ENCODE measurements at regions not wholly inside any gene's neighbourhood (a gene's known extent, or its start where the extent isn't known, plus 50 kb on each side); places are given as distances from the start of the nearest gene placed in this dataset.

DNA sequence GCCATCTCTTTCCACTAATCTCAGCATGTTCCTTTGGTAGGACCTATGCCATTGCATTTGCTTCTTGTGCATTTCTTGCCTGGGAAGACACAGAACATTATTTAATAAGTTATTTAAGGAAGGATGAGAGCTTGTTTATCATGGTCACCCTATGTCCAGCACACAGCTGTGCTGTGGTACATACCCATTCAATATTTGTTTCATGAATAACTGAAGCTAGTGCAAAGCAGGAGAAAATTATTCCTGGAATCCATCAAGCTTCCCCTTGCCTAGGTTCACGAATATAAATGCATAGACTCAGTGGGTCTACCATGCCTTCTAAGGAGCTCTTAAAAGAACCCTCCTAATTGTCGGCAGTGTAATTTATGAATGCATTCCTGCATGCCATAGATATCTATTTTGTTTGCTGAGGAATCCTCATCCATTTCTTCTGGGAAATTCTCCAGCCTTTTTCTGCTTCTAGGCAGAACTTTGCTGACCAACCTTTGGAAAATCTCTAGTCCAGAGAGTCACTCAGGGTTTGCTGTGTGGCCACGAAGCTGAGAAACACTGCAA is 599.8 kb upstream of the TMEM132C start:
- intact Hi-C loops (cut with micrococcal nuclease) = no loop called here
- H3K4me3 ChIP-seq (ENCODE audit: low read length) = no peak overlapping the region
- H3K4me1 ChIP-seq (ENCODE audit: insufficient read depth, low read length) = no peaks in the 10 kb centered on the region
- H3K36me3 ChIP-seq (ENCODE audit: low read depth, low read length) = no peaks in the 10 kb centered on the region
- H3K4me2 ChIP-seq (ENCODE audit: low read length) = no peak overlapping the region
- CTCF ChIA-PET = no interaction called here
- no peak overlapping the region for H2AFZ ChIP-seq (ENCODE audit: low read length)
- no peak for DNase-seq
- H3F3A ChIP-seq (ENCODE audit: low read length, unreplicated experiment) = no peaks in the 10 kb centered on the region
- no peaks in the 10 kb centered on the region for H3K9me3 ChIP-seq (ENCODE audit: low read length)
- H3K27ac ChIP-seq (ENCODE audit: low read length) = no peak overlapping the region
- POLR2A ChIA-PET (ENCODE audit: unreplicated experiment) = no interaction called here
- H3K9ac ChIP-seq (ENCODE audit: low read length) = no peak overlapping the region
- H3K9me2 ChIP-seq (replicated peaks; ENCODE audit: low read length) = no peaks in the 10 kb centered on the region
- BruUV-seq (replicated peaks) = no TSS peak
- no peaks in the 10 kb centered on the region for H4K20me1 ChIP-seq (ENCODE audit: low read length)
- H3K27me3 ChIP-seq (ENCODE audit: low read length) = peaks cover 46% of the 10 kb centered on the region
- ATAC-seq = no peak
- TF ChIP-seq EZH2phosphoT487 (IDR thresholded peaks at IDR 0.05; ENCODE audit: borderline replicate concordance, low read length) = peak; percentile 39; the same call in 1 of the 2 replicates
- no peak for TF ChIP-seq EZH2 (IDR thresholded peaks at IDR 0.05; ENCODE audit: low read length, unreplicated experiment)
- H3K79me2 ChIP-seq (ENCODE audit: low read length) = no peaks in the 10 kb centered on the region

- peaks cover 23% of the 10 kb centered on the region; the same call in 1 of the 2 replicates for H3K27me3 ChIP-seq (ENCODE audit: low read length)
- H2AFZ ChIP-seq (ENCODE audit: low read length) = no peak overlapping the region
- no peak for ATAC-seq
- H3K27ac ChIP-seq (ENCODE audit: low read length) = no peak overlapping the region
- H3K9ac ChIP-seq (ENCODE audit: low read length) = no peak overlapping the region
- TF ChIP-seq EZH2phosphoT487 (IDR thresholded peaks at IDR 0.05; ENCODE audit: borderline replicate concordance, low read length) (no peak), EZH2 (IDR thresholded peaks at IDR 0.05; ENCODE audit: low read length, unreplicated experiment) (no peak)
- TF ChIP-seq, protein P1, sequence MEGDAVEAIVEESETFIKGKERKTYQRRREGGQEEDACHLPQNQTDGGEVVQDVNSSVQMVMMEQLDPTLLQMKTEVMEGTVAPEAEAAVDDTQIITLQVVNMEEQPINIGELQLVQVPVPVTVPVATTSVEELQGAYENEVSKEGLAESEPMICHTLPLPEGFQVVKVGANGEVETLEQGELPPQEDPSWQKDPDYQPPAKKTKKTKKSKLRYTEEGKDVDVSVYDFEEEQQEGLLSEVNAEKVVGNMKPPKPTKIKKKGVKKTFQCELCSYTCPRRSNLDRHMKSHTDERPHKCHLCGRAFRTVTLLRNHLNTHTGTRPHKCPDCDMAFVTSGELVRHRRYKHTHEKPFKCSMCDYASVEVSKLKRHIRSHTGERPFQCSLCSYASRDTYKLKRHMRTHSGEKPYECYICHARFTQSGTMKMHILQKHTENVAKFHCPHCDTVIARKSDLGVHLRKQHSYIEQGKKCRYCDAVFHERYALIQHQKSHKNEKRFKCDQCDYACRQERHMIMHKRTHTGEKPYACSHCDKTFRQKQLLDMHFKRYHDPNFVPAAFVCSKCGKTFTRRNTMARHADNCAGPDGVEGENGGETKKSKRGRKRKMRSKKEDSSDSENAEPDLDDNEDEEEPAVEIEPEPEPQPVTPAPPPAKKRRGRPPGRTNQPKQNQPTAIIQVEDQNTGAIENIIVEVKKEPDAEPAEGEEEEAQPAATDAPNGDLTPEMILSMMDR (conservative IDR thresholded peaks at IDR 0.05; ENCODE audit: low read depth, low read length) = no peak
- no peaks in the 10 kb centered on the region for H4K20me1 ChIP-seq (ENCODE audit: low read length)
- intact Hi-C loops (cut with micrococcal nuclease) = no loop called here
- H3K79me2 ChIP-seq (ENCODE audit: low read length) = no peaks in the 10 kb centered on the region
- ChIA-PET POLR2A (ENCODE audit: unreplicated experiment) (no interaction called here), CTCF (no interaction called here)
- no peaks in the 10 kb centered on the region for H3K36me3 ChIP-seq (ENCODE audit: low read depth, low read length)
- H3K9me3 ChIP-seq (ENCODE audit: low read length) = no peaks in the 10 kb centered on the region
- DNase-seq = no peak
- no peak overlapping the region for H3K4me3 ChIP-seq (ENCODE audit: low read length)
- H3F3A ChIP-seq (ENCODE audit: low read length, unreplicated experiment) = no peaks in the 10 kb centered on the region
- no TSS peak for BruUV-seq (replicated peaks)
- no peak overlapping the region for H3K4me2 ChIP-seq (ENCODE audit: low read length)
- no peaks in the 10 kb centered on the region for H3K9me2 ChIP-seq (replicated peaks; ENCODE audit: low read length)
- no peaks in the 10 kb centered on the region for H3K4me1 ChIP-seq (ENCODE audit: insufficient read depth, low read length)
Observed at GRCh38 chr12:127670294-127670693, 596.7 kb upstream of the TMEM132C start.

- Histone ChIP-seq H3F3A (ENCODE audit: low read length, unreplicated experiment) (no peaks in the 10 kb centered on the region), H3K4me1 (ENCODE audit: insufficient read depth, low read length) (no peaks in the 10 kb centered on the region), H2AFZ (ENCODE audit: low read length) (no peak overlapping the region), H3K27ac (ENCODE audit: low read length) (no peak overlapping the region), H3K4me3 (ENCODE audit: low read length) (no peak overlapping the region), H3K27me3 (ENCODE audit: low read length) (peaks cover 18% of the 10 kb centered on the region; the same call in 1 of the 2 replicates), H3K36me3 (ENCODE audit: low read depth, low read length) (no peaks in the 10 kb centered on the region), H3K79me2 (ENCODE audit: low read length) (no peaks in the 10 kb centered on the region), H3K4me2 (ENCODE audit: low read length) (no peak overlapping the region), H4K20me1 (ENCODE audit: low read length) (no peaks in the 10 kb centered on the region), H3K9me3 (ENCODE audit: low read length) (no peaks in the 10 kb centered on the region), H3K9ac (ENCODE audit: low read length) (no peak overlapping the region), H3K9me2 (replicated peaks; ENCODE audit: low read length) (no peaks in the 10 kb centered on the region)
- TF ChIP-seq EZH2 (IDR thresholded peaks at IDR 0.05; ENCODE audit: low read length, unreplicated experiment) (no peak), EZH2phosphoT487 (IDR thresholded peaks at IDR 0.05; ENCODE audit: borderline replicate concordance, low read length) (no peak)
- TF ChIP-seq, protein P1 (conservative IDR thresholded peaks at IDR 0.05; ENCODE audit: low read depth, low read length) = no peak
- intact Hi-C loops (cut with micrococcal nuclease) = no loop called here
- DNase-seq (no peak), ATAC-seq (no peak)
- ChIA-PET POLR2A (ENCODE audit: unreplicated experiment) (no interaction called here), CTCF (no interaction called here)
- no TSS peak for BruUV-seq (replicated peaks)
Observed at GRCh38 chr12:127670796-127671195, 596.2 kb upstream of the TMEM132C start.

Measured in PC-3 (cell line).